GM18907 (cell line): ENCODE measurements at regions not wholly inside any gene's neighbourhood (a gene's known extent, or its start where the extent isn't known, plus 50 kb on each side); places are given as distances from the start of the nearest gene placed in this dataset.

ENCODE experiments used
- ATAC-seq: cut with Tn5 transposase; IDR thresholded peaks from one replicate; pipeline ENCODE4 v1.9.1; 2021; ENCODE audit warnings: mild to moderate bottlenecking, moderate library complexity; ENCODE audit not compliant: unreplicated experiment

GRCh38 chr9:27991221-27991620 is 417.9 kb upstream of the C9orf72 start:
- no peak for ATAC-seq

DNA sequence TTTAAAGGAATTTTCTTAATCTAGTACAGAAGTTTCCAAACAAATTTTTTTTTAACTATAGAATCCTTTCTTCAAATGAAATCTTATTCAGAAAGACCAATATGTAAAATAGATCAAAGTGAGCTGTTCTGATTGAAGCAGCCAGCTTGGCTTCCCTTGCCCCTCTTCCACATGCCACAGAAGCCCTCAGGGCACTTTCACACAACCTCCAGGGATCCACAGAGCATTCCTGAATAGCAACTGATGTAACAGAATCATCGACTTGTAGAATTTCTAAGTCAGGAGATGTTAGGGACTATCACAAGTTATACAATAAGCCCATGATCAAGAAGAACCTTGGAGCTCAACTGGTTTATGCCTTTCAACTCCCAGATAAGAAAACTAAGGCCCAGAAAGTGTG is 427.8 kb upstream of the C9orf72 start:
- ATAC-seq, result no peak

DNA sequence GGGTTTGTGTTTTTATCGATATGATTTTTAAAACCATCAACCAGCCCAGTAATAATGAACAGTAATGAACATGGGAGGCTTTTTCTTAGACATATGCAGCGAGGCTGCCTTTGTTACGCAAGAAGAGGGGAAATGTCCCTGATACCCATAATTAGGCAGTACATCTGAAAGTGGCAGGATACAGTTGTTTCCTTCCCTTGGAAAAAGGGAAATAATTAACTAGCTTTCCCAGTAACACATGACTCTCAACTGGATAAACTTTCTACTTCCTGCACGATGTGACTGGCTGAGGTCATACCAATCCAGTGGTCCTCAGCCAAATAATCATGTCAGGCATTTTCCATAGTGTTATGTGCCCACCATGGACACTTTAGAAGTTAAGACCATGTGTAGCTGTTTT is 431.6 kb upstream of the C9orf72 start:
- ATAC-seq, result no peak

GRCh38 chr9:28005779-28006178 is 432.5 kb upstream of the C9orf72 start:
- ATAC-seq, result no peak

DNA sequence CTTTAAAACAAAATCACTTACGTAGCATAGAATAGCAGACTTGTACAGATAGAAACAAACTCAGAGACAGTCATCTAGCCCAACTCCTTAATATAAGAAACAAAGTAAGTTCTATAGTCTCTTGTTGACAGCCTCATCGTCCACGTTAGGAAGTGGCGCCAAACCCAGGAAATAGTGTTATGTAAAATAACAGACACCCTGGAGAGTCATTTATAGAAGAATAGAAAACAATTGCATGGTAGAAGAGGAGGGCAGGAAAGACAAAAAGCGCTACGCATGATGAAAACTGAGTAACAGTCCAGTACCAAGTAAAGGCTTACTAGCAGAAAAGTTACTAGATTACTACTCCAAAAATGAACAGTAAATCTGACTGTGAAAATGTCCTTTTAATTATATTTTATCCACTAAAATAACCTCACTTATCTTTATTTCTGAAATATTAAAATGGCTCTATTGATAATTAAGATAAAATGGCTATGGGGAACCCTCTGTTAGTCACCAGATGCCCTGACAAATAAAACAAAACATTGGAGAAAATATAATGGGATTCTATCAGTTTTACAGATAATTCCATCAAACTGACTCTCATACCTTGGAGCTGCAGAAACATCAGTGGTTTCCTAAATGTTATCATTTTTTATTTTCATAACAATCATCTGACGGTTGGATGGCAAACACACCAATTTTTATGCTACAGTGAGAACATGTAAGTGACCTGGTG is 434.0 kb upstream of the C9orf72 start:
- ATAC-seq, result no peak

GRCh38 chr9:28014212-28014611 is 440.9 kb upstream of the C9orf72 start:
- ATAC-seq, result no peak

- ATAC-seq, result no peak
Measured at GRCh38 chr9:28024676-28025075, 451.4 kb upstream of the C9orf72 start.

GRCh38 chr9:28025186-28025585 is 451.9 kb upstream of the C9orf72 start:
- ATAC-seq, result no peak

DNA sequence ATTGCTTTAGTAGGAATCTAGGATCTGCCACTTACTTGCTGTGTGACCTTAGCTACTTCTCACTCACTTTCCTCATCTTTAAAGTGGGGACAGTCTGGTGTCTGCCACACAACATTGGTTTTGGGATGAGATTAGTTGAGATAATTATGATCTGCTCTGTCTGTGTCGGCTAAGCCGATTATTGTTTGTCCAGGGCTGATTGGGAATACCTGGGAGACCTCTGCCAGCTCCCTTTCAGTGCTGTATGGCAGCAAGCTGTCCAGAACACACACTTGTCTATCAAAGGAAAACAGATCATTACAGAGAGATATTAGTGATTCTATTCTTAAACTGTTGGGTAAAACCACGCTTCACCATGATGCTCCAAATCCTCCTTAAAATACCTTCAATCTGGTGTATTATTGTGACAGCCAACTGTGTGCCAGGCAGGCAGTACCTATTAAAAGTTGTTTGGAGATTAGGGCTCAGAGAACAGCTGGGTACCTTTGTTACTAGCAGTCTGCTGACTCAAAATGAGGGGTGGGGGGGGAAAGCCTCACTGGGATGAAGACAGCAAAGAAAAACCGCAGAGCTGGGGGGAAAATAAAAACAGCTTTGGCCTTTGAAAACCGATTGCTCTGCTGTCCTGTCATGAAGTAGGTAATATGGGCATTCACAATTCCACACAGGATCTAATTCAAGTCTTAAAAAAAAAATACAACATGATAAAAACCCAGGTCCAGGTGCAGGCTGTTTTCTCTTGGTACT is 458.4 kb upstream of the C9orf72 start:
- ATAC-seq, result no peak

DNA sequence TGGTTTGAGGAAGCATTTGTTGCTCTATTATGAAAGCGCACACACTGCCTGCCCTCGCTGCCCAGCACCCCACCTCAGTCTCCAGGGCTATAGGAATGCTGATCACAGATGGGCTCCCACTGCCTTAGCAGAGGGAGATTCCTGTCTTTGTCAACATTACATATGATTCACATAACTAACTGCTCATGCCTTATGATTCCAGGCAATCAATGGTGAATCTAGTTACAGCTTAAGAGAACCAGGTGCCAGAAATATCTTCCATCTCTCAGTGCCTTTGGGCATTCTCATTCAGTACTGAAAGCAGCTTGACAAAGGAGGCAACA is 458.9 kb upstream of the C9orf72 start:
- ATAC-seq, result no peak

GRCh38 chr9:28034242-28034641 is 461.0 kb upstream of the C9orf72 start:
- no peak for ATAC-seq

DNA sequence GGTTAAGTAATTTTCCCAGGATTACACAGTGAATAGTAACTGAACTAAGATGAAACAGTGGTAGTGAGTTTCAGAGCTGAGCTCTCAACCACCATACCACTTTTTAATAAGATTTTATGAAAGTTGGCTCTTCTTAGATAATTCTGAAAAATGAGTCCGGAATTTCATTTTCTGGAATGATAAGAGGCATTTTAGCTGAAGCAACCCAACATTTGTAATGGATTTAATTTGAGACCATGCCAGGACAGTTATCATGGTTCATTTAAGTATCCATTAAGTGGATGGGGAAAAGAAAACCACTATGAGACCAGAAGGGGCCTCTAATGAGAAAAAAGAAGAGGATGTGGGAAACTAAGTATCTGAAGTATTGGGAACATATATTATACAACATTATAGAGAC is 464.7 kb upstream of the C9orf72 start:
- ATAC-seq, result no peak

GRCh38 chr9:28045051-28045450 is 471.8 kb upstream of the C9orf72 start:
- no peak for ATAC-seq

DNA sequence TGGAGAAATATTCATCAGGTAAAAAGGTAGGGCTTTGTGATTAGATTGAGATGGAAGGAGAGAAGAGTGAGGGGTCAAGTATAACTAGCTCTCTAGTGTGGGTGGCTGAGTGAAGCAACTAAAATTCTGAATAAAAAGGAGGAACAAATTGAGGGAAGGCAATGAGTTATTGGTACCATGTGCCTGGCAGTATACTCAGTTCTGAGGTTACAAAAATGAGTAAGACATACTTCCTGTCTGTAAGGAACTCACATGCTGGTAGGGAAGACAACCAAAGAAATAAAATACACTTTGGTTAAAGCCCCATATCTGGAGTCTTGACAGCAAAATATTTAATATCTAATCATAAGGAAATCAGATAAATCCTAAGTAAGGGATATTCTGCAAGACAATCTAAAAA is 476.8 kb upstream of the C9orf72 start:
- no peak for ATAC-seq

DNA sequence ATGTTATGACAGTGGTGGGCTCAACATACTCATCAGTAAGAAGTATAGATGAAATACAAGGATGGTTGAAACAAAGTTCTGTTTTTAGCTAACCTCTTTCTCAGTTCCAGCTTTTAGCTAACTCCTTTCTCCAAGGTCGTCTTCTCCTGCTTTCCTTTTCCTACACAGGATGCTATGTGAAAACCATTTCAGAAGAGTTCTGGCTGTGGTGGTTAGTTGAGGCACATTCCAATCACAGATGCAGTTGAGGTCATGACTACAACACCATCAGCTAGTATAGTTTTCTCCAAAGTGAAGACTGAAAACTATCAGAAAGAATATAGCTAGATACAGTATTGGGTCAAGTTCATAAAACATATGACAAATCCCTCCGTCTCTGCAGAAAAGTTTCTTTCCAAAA is 477.7 kb upstream of the C9orf72 start:
- no peak for ATAC-seq

DNA sequence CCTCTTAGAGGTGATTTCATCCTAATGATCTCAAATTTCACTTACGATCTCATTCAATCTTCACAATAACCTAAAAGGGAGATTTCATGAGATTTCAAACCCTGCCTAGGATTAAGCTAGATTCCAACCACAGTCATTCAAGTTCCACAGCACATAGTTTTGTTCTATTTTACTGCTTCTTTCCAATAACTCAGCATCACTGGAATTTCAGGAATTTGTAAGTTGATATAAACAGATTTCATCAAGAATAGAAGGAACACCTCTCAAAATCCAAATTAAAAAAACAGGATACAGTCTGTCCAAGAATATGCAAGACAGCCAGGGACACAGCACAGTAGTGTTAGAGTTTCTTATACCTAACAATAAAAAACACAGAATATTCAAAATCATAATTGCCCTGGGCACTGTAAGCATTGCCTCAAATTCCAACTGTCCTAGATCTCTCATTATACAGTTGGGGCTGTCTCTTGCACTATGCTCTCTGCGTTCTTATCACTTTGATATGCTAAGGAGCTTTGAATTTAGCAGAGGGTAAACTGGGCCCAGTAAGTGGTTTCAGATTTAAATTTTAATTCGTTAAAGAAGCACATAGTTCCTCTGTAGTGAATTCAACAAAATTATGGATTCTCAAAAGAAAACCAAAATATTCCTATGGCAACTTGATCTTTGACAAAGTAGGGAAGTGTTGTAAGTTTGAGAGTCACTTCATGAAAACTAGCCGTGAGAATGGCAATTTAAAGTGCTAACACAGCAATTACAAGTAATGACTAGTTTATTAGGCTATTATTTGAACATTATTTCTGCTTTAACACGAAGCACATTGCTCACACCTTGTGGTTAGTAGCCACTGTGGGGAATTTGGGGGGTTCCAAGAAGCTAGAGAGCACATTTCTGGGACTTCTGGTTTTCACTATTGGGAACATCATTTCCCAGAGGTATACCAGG is 478.6 kb upstream of the C9orf72 start:
- no peak for ATAC-seq

DNA sequence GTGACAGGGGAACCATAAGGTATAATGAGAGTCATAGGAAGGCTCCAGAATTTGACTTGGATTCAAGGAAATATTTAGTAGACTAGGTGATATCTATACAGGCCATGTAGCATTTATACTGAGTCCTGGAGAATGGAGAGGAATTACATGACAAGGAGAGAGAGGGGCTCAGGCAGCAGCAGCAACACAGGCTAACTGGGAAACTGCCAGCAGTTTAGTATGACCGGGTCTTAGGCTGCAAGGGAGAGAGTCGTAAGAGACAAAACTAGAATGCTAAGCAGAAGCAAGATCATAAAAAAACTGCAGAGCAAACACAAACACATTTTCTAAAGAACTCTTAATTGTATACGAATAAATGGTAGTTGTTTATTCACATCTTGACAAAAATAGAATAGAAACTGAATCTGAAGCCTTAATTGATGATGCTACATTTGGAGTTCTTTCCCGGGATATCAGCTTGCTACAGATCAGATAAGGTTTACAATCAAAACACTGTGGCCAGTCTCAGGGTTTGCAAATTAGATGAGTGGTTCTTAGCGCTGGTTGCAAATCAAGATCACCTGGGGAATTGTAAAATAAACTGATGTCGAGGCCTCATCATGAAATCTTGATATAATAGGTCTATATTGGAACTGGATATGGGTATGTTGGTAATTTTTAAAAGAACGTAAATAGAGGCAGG is 480.0 kb upstream of the C9orf72 start:
- no peak for ATAC-seq

- no peak for ATAC-seq
Measured at GRCh38 chr9:28056006-28056405, 482.7 kb upstream of the C9orf72 start.

DNA sequence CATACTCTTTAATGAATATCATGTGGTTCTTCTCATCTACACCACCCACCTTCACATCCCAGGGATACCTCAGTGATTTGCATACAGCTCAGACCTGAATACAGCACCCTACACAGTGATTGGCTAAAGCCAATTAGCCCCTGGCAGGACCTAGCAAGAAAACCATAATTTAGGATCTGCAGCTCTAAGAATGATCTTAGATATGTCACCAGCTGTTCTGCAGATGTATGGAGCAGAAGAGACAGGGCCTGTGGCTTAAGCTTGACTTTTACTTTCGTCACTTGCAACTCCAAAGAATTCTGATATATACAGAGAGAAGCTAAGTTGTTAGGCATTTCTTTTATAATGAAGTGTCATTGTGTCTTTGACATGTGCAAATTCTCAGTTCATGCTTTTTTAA is 483.2 kb upstream of the C9orf72 start:
- no peak for ATAC-seq

GRCh38 chr9:28059192-28059591 is 485.9 kb upstream of the C9orf72 start:
- no peak for ATAC-seq

- ATAC-seq, result no peak
Measured at GRCh38 chr9:28064241-28064815, 491.0 kb upstream of the C9orf72 start.
